ENCODE measurements at regions not wholly inside any gene's neighbourhood (a gene's known extent, or its start where the extent isn't known, plus 50 kb on each side); places are given as distances from the start of the nearest gene placed in this dataset.

- peak; percentile 35 for DNase-seq (ENCODE audit: low read depth)
- TF ChIP-seq, protein P1, sequence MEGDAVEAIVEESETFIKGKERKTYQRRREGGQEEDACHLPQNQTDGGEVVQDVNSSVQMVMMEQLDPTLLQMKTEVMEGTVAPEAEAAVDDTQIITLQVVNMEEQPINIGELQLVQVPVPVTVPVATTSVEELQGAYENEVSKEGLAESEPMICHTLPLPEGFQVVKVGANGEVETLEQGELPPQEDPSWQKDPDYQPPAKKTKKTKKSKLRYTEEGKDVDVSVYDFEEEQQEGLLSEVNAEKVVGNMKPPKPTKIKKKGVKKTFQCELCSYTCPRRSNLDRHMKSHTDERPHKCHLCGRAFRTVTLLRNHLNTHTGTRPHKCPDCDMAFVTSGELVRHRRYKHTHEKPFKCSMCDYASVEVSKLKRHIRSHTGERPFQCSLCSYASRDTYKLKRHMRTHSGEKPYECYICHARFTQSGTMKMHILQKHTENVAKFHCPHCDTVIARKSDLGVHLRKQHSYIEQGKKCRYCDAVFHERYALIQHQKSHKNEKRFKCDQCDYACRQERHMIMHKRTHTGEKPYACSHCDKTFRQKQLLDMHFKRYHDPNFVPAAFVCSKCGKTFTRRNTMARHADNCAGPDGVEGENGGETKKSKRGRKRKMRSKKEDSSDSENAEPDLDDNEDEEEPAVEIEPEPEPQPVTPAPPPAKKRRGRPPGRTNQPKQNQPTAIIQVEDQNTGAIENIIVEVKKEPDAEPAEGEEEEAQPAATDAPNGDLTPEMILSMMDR (IDR thresholded peaks at IDR 0.05; ENCODE audit: insufficient read depth, low read depth, low read length, missing control alignments), result no peak
- no peak overlapping the region for H3K4me3 ChIP-seq (ENCODE audit: low read length)
These were observed 72.9 kb upstream of the SHB start for GRCh38 chr9:38141746-38142591.

GRCh38 chr9:38138276-38138675 lies 69.2 kb upstream of the SHB start:
- TF ChIP-seq, protein P1 (IDR thresholded peaks at IDR 0.05; ENCODE audit: insufficient read depth, low read depth, low read length, missing control alignments), result no peak
- no peak overlapping the region for H3K4me3 ChIP-seq (ENCODE audit: low read length)
- DNase-seq (ENCODE audit: low read depth), result no peak

DNA sequence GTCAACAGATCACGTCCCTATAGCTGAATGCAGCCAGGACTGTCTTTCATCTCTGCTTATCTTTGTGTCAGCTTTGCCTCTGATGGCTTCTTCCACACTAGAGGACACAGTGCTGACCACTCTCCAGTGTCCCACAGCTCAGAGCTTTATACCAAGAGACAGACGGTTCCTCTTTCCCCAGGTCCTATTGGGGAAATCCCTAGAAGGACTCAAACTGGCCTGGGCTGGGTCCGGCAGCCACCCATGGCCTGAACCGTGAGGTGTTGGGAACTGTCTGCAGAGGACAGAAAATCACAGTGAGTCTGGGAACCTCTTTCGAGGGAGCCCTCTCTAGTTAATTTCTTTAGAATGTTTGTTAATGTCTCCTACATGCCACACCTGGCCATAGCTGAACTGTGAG lies 68.3 kb upstream of the SHB start:
- no peak overlapping the region for H3K4me3 ChIP-seq (ENCODE audit: low read length)
- TF ChIP-seq, protein P1 (IDR thresholded peaks at IDR 0.05; ENCODE audit: insufficient read depth, low read depth, low read length, missing control alignments), result no peak
- DNase-seq (ENCODE audit: low read depth), result no peak

- TF ChIP-seq, protein P1 (IDR thresholded peaks at IDR 0.05; ENCODE audit: insufficient read depth, low read depth, low read length, missing control alignments), result no peak
- DNase-seq (ENCODE audit: low read depth), result no peak
These were observed 67.4 kb upstream of the SHB start for GRCh38 chr9:38136386-38136785.

DNA sequence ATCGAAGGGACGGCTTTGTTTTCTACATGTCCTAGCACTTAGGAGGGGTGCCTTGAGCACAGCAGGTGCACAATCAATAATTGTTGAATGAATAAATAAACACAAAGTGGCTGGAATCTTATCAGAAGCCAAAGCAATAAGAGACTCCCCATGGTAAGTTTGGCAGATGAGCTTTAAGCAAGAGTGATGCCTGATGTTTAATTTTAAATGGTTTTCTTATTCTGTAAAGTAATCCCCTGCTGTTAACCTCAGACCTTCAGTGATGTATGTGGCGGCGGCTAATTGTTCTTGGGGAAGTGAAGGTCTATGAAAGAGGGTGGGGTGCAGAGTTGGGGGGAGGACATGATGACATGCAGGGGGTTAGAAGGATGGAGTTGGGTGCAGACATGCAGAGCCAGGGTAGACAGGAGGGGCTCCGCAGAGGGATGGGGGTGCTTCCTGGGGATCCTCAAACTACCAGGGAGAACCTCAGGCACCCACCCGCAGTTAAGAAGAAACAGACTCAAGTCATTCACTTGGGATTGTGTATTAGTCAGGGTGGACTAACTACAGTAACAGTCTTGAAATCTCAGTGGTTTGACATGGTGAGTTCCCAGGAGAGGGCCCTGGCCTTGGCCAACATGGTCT lies 65.7 kb upstream of the SHB start:
- no peak overlapping the region for H3K4me3 ChIP-seq (ENCODE audit: low read length)
- TF ChIP-seq, protein P1 (IDR thresholded peaks at IDR 0.05; ENCODE audit: insufficient read depth, low read depth, low read length, missing control alignments), result no peak
- DNase-seq (ENCODE audit: low read depth), result no peak

More at GRCh38 chr9:38136386-38136785, 67.4 kb upstream of the SHB start:
- no peak overlapping the region for H3K4me3 ChIP-seq (ENCODE audit: low read length)

- TF ChIP-seq, protein P1 (IDR thresholded peaks at IDR 0.05; ENCODE audit: insufficient read depth, low read depth, low read length, missing control alignments), result no peak
- no peak overlapping the region for H3K4me3 ChIP-seq (ENCODE audit: low read length)
- no peak for DNase-seq (ENCODE audit: low read depth)
These were observed 64.6 kb upstream of the SHB start for GRCh38 chr9:38133595-38133994.
